CD8-positive, alpha-beta memory T cell (primary cell): ENCODE measurements at regions not wholly inside any gene's neighbourhood (a gene's known extent, or its start where the extent isn't known, plus 50 kb on each side); places are given as distances from the start of the nearest gene placed in this dataset.

ENCODE experiments used
- CTCF ChIA-PET: fragments of 350-600 bp; sonication (Branson Sonifier 250); formaldehyde crosslinking; loops from one replicate; lab custom pipeline; 2021; ENCODE audit warnings: antibody characterized with exemption; lab: Charles Lee
- POLR2A ChIA-PET: fragments of 350-600 bp; sonication (Branson Sonifier 250); formaldehyde crosslinking; loops from one replicate; lab custom pipeline; 2021; ENCODE audit warnings: antibody characterized with exemption; lab: Charles Lee
- DNase-seq, 5 donors: peaks; one replicate each; pipeline versions ENCODE4 v3.0.0 to v3.0.0-alpha.2; 2020 to 2022; ENCODE audit warnings: mixed read lengths in 1 of 5
- H3K27ac ChIP-seq: one replicate; pipeline ENCODE4 v1.7.0; 2013; ENCODE audit warnings: low read depth, mild to moderate bottlenecking, low read length, moderate library complexity
- H3K27me3 ChIP-seq: 2 replicates; pipeline ENCODE4 v1.7.0; 2013; ENCODE audit warnings: low read length, mild to moderate bottlenecking; ENCODE audit not compliant: insufficient read depth, poor library complexity, severe bottlenecking
- H3K36me3 ChIP-seq: 2 replicates; pipeline ENCODE4 v1.7.0; 2013; ENCODE audit warnings: mild to moderate bottlenecking, low read length, moderate library complexity; ENCODE audit not compliant: insufficient read depth
- H3K4me1 ChIP-seq: 2 replicates; pipeline ENCODE4 v1.7.0; 2013; ENCODE audit warnings: mild to moderate bottlenecking, low read length, moderate library complexity; ENCODE audit not compliant: insufficient read depth
- H3K4me3 ChIP-seq: 2 replicates; pipeline ENCODE4 v1.7.0; 2013; ENCODE audit warnings: mild to moderate bottlenecking, low read length
- H3K9me3 ChIP-seq: 2 replicates; pipeline ENCODE4 v1.7.0; 2013; ENCODE audit warnings: mild to moderate bottlenecking, low read length
- H3K27ac Mint-ChIP-seq, 8 donors: one replicate each; pipeline ENCODE4 v1.8.0; 2020 to 2021; ENCODE audit warnings: mixed read lengths in 8 of 8, mild to moderate bottlenecking in 6 of 8, inconsistent platforms in 3 of 8, moderate library complexity in 3 of 8
- H3K27me3 Mint-ChIP-seq, 2 donors: one replicate each; pipeline ENCODE4 v1.8.0; 2020 to 2021; ENCODE audit warnings: mixed read lengths in 2 of 2, mild to moderate bottlenecking in 1 of 2, moderate library complexity in 1 of 2
- H3K36me3 Mint-ChIP-seq, 3 donors: one replicate each; pipeline ENCODE4 v1.8.0; 2020 to 2021; ENCODE audit warnings: mixed read lengths in 3 of 3, inconsistent platforms in 1 of 3, mild to moderate bottlenecking in 1 of 3
- H3K4me1 Mint-ChIP-seq, 3 donors: one replicate each; pipeline ENCODE4 v1.8.0; 2020 to 2021; ENCODE audit warnings: mixed read lengths in 3 of 3, inconsistent platforms in 1 of 3, mild to moderate bottlenecking in 1 of 3
- H3K4me3 Mint-ChIP-seq, 7 donors: one replicate each; pipeline ENCODE4 v1.8.0; 2020 to 2021; ENCODE audit warnings: mixed read lengths in 7 of 7, mild to moderate bottlenecking in 6 of 7, moderate library complexity in 4 of 7, inconsistent platforms in 2 of 7
- H3K9me3 Mint-ChIP-seq, 5 donors: one replicate each; pipeline ENCODE4 v1.8.0; 2020 to 2022; ENCODE audit warnings: mixed read lengths in 5 of 5, mild to moderate bottlenecking in 3 of 5, moderate library complexity in 2 of 5, inconsistent platforms in 1 of 5

DNA sequence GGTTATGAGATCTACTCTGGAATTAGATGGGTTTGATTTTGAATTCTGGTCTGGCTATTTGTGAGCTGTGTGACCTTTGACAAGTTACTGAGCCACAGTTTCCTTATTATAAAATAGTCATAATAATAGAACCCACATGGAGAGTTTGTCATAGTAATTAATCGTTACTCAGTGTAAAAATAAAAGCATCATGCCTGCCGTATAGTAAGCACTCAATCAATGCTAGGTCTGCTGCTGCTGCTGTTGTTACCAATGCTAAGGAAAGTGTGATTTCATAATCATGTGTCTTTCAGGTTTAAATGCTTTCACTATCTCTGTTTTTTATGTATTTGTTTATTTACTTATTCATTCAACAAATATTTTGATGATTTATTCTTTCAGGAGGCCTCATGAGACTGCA, 539.9 kb upstream of the SEL1L start:
- no peaks in the 10 kb centered on the region for H3K4me1 Mint-ChIP-seq
- no peak overlapping the region for H3K4me3 Mint-ChIP-seq
- no peaks in the 10 kb centered on the region for H3K27me3 Mint-ChIP-seq
- Histone ChIP-seq H3K27me3 (no peaks in the 10 kb centered on the region), H3K36me3 (no peaks in the 10 kb centered on the region), H3K9me3 (no peaks in the 10 kb centered on the region), H3K27ac (no peak overlapping the region), H3K4me1 (no peaks in the 10 kb centered on the region), H3K4me3 (no peak overlapping the region)
- H3K9me3 Mint-ChIP-seq, result peaks cover 0 to 27% (median 9%) of the 10 kb centered on the region in 5 donors
- H3K36me3 Mint-ChIP-seq, result no peaks in the 10 kb centered on the region
- DNase-seq, result no peak
- ChIA-PET CTCF (no interaction called here), POLR2A (no interaction called here)
- no peak overlapping the region for H3K27ac Mint-ChIP-seq

DNA sequence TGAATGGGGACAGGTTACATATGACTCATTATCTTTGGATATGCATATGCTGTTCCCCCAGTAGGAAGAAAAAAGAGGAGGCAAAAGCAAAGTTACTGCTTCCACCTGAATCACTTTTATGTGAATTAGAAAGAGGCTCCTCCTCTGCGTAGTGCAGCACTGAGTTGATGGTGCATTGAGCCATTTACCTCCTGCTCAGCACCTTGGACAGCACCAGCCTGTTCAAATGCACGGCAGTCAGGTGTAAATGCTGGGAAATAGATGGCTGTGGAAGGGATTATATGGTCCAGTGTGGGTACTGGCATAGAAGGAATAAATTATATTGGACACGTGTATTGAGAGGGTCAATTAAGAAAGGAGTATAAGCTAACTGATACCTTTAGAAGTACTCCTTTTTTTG, 541.9 kb upstream of the SEL1L start:
- POLR2A ChIA-PET, result no interaction called here
- H3K27me3 Mint-ChIP-seq, result no peaks in the 10 kb centered on the region

DNA sequence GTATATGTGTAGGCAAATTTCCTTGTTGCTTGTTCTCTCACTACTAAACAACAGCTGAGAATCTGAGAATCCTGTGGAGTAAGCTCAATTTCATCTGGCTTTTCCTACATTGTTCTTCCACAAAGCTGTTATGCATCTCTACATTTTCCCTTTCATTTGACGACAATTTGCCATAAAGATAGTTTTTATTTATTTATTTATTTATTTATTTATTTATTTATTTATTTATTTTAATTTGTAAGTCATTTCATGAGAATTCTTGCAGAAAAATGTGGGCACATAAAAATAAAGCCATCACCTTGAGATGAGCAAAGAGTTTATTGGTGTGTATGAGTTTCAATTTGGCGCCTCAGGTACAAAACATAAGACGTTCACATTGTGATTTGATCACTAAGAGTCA, 545.9 kb upstream of the SEL1L start:
- H3K4me3 Mint-ChIP-seq, result no peak overlapping the region
- H3K4me3 ChIP-seq, result no peak overlapping the region
- DNase-seq, result no peak
- no peaks in the 10 kb centered on the region for H3K36me3 ChIP-seq
- no peaks in the 10 kb centered on the region for H3K36me3 Mint-ChIP-seq
- H3K9me3 Mint-ChIP-seq, result peaks cover 4 to 30% (median 16%) of the 10 kb centered on the region in 5 donors
- H3K27me3 ChIP-seq, result no peaks in the 10 kb centered on the region
- no peaks in the 10 kb centered on the region for H3K9me3 ChIP-seq
- H3K4me1 Mint-ChIP-seq, result no peaks in the 10 kb centered on the region
- no peak overlapping the region for H3K27ac Mint-ChIP-seq
- ChIA-PET POLR2A (no interaction called here), CTCF (no interaction called here)
- H3K27me3 Mint-ChIP-seq, result no peaks in the 10 kb centered on the region
- no peak overlapping the region for H3K27ac ChIP-seq
- H3K4me1 ChIP-seq, result no peaks in the 10 kb centered on the region

More for the DNA sequence above, 541.9 kb upstream of the SEL1L start:
- Mint-ChIP-seq H3K27ac (no peak overlapping the region), H3K4me1 (no peaks in the 10 kb centered on the region), H3K36me3 (no peaks in the 10 kb centered on the region), H3K4me3 (no peak overlapping the region), H3K9me3 (peaks cover 0 to 28% (median 9%) of the 10 kb centered on the region in 5 donors)
- Histone ChIP-seq H3K4me3 (no peak overlapping the region), H3K27me3 (no peaks in the 10 kb centered on the region), H3K27ac (no peak overlapping the region), H3K9me3 (no peaks in the 10 kb centered on the region), H3K36me3 (no peaks in the 10 kb centered on the region), H3K4me1 (no peaks in the 10 kb centered on the region)
- CTCF ChIA-PET, result no interaction called here
- no peak for DNase-seq

DNA sequence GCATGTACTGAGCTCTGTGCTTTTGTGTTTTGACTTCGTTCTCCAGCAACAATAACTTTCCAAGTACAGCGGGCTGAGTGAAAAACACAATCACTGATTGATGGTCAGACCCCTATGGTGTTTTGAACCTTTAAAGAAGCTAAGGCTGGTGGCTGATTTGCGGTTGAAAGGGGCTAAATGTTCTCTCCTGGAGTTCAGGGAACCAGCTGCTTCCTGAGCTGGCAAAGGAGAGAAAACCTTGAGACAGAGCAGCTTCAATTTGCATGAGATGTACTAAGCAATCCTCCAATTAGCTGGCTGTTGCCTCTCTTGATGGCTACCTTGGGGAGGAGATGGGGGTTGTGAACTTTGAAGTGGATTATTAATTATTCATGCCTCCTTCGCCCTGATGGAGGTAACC, 546.7 kb upstream of the SEL1L start:
- Mint-ChIP-seq H3K36me3 (no peaks in the 10 kb centered on the region), H3K4me3 (no peak overlapping the region), H3K9me3 (peaks cover 4 to 28% (median 15%) of the 10 kb centered on the region in 5 donors), H3K4me1 (no peaks in the 10 kb centered on the region), H3K27ac (no peak overlapping the region), H3K27me3 (no peaks in the 10 kb centered on the region)
- Histone ChIP-seq H3K36me3 (no peaks in the 10 kb centered on the region), H3K4me1 (no peaks in the 10 kb centered on the region), H3K4me3 (no peak overlapping the region), H3K27me3 (no peaks in the 10 kb centered on the region), H3K27ac (no peak overlapping the region), H3K9me3 (no peaks in the 10 kb centered on the region)
- ChIA-PET POLR2A (no interaction called here), CTCF (no interaction called here)
- DNase-seq, result no peak

DNA sequence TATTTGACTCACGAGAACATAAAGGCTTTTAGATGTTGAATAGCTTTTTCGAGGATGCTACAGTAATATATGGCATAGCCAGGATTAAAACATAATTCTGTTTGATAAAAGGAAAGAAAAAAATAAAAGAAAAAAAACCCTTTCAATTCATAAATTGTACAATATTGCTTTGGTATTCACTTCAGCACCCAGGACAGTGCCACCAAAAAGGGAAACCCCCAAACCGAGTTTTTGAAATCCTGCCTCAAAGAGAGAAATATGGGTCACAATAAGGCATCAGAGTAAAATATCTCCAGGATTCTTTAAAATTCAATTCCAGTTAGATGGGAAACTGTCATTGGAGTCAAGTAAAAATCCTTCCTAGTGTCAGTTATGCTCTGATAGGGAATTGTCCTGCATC, 551.2 kb upstream of the SEL1L start:
- DNase-seq, result no peak
- no peaks in the 10 kb centered on the region for H3K9me3 ChIP-seq
- H3K27ac Mint-ChIP-seq, result no peak overlapping the region
- POLR2A ChIA-PET, result no interaction called here
- CTCF ChIA-PET, result no interaction called here
- H3K4me3 Mint-ChIP-seq, result no peak overlapping the region
- H3K4me1 Mint-ChIP-seq, result no peaks in the 10 kb centered on the region
- no peak overlapping the region for H3K4me3 ChIP-seq
- no peaks in the 10 kb centered on the region for H3K4me1 ChIP-seq
- no peak overlapping the region for H3K27ac ChIP-seq
- H3K27me3 Mint-ChIP-seq, result no peaks in the 10 kb centered on the region
- no peaks in the 10 kb centered on the region for H3K36me3 ChIP-seq
- no peaks in the 10 kb centered on the region for H3K27me3 ChIP-seq
- peaks cover 4 to 25% (median 13%) of the 10 kb centered on the region in 5 donors for H3K9me3 Mint-ChIP-seq
- no peaks in the 10 kb centered on the region for H3K36me3 Mint-ChIP-seq

DNA sequence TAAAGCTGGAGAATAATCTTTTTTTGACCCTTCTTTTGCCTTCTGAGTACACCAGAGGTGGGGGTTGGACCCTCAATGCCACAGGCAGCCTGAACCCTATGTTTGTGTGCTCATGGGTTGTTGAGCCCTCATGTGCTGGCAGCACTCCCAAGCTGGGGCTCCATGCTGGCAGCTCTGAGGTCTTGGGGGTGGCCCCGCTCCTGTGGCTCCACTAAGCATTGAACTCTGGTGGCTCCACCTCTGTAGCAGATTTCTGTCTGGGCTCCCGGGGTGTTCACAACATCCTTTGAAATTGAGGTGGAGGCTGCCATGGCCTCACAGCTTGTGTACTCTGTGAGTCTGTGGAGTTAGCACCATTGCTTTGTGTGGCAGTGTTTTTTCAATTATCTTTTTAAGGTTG, 557.4 kb upstream of the SEL1L start:
- no peak overlapping the region for H3K4me3 ChIP-seq
- H3K36me3 ChIP-seq, result no peaks in the 10 kb centered on the region
- no peak for DNase-seq
- H3K9me3 ChIP-seq, result no peaks in the 10 kb centered on the region
- Mint-ChIP-seq H3K9me3 (peaks cover 3 to 13% (median 6%) of the 10 kb centered on the region in 5 donors), H3K4me1 (no peaks in the 10 kb centered on the region), H3K27ac (no peak overlapping the region), H3K4me3 (no peak overlapping the region), H3K27me3 (no peaks in the 10 kb centered on the region), H3K36me3 (no peaks in the 10 kb centered on the region)
- no peaks in the 10 kb centered on the region for H3K4me1 ChIP-seq
- H3K27me3 ChIP-seq, result no peaks in the 10 kb centered on the region
- H3K27ac ChIP-seq, result no peak overlapping the region
- CTCF ChIA-PET, result no interaction called here
- POLR2A ChIA-PET, result no interaction called here

DNA sequence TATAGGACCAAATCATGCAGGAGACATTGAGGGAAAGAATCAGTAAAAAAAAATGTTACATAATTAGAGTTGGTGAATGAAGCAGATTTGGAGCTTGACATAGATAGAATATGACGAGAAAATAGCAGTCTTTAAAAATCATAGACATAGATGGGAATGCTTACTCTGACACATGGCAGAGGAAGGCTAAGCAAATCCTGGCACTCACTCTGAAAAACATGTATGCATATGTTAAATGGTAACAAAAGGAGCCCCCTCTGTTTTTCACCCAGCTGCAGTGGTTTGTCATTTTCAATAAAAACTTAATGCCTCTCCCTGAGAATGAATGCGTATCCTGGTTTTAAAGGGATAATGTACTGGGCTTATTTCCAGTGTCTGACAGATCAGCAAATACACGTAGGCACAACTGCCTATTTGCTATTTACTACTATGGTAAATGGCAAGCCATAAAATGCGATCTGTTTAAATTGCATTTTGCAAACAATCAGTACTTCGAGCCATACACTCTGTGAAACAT, 561.2 kb upstream of the SEL1L start:
- Mint-ChIP-seq H3K4me1 (no peaks in the 10 kb centered on the region), H3K4me3 (no peak overlapping the region), H3K27ac (no peak overlapping the region), H3K27me3 (no peaks in the 10 kb centered on the region), H3K36me3 (no peaks in the 10 kb centered on the region), H3K9me3 (peaks cover 4 to 20% (median 5%) of the 10 kb centered on the region in 5 donors)
- Histone ChIP-seq H3K9me3 (no peaks in the 10 kb centered on the region), H3K27me3 (no peaks in the 10 kb centered on the region), H3K27ac (no peak overlapping the region), H3K4me3 (no peak overlapping the region), H3K4me1 (no peaks in the 10 kb centered on the region), H3K36me3 (no peaks in the 10 kb centered on the region)
- POLR2A ChIA-PET, result no interaction called here
- CTCF ChIA-PET, result no interaction called here
- DNase-seq, result no peak

DNA sequence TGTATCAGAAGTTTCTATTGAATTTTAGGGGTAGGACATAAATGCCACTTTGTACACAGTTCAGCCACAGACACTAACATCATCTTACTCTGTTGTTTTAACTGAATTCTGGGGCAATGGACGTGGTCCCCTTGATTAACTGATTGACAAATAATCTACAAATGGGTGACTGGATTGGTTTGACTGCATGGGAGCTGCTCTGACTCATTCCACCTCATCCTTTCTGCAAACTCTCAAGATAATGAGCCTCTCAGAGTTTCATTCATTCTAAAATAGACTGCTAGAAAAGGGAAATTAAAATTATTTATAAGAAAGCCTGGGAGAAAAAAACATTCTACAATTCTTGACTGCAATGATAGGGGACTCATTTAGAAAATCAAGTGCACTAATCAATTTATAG, 570.4 kb upstream of the SEL1L start:
- Histone ChIP-seq H3K4me3 (no peak overlapping the region), H3K4me1 (no peaks in the 10 kb centered on the region), H3K9me3 (no peaks in the 10 kb centered on the region), H3K27ac (no peak overlapping the region), H3K27me3 (no peaks in the 10 kb centered on the region), H3K36me3 (no peaks in the 10 kb centered on the region)
- POLR2A ChIA-PET, result no interaction called here
- Mint-ChIP-seq H3K4me1 (no peaks in the 10 kb centered on the region), H3K27me3 (peaks cover 0 to 1% of the 10 kb centered on the region in 2 donors), H3K9me3 (peaks cover 2 to 48% (median 3%) of the 10 kb centered on the region in 5 donors), H3K4me3 (no peak overlapping the region), H3K36me3 (peaks cover 0 to 1% (median 0%) of the 10 kb centered on the region in 3 donors), H3K27ac (no peak overlapping the region)
- CTCF ChIA-PET, result no interaction called here
- DNase-seq, result no peak
